SK-N-SH treated with all-trans-retinoic acid at 6 μM for 48 hours (cell line): ENCODE measurements at regions not wholly inside any gene's neighbourhood (a gene's known extent, or its start where the extent isn't known, plus 50 kb on each side); places are given as distances from the start of the nearest gene placed in this dataset.

Source experiments
- ATAC-seq: fragments of 200-7000 bp; cut with Tn5 transposase; 3 replicates; pipeline ENCODE4 v1.9.1; 2020; ENCODE audit warnings: mild to moderate bottlenecking, moderate library complexity
- ARNTL ChIP-seq: fragments of 450-650 bp; formaldehyde crosslinking; IDR thresholded peaks from 2 replicates; pipeline ENCODE4 v1.5.0; 2020; ENCODE audit warnings: low read depth, mild to moderate bottlenecking, moderate library complexity, borderline replicate concordance
- BACH2 ChIP-seq: fragments of 250-450 bp; sonication (Bioruptor Pico); IDR thresholded peaks from 2 replicates; pipeline ENCODE4 v1.9.0; 2021; ENCODE audit warnings: mild to moderate bottlenecking, borderline replicate concordance
- CSDC2 ChIP-seq: fragments of 250-450 bp; sonication (Bioruptor Pico); IDR thresholded peaks from 2 replicates; pipeline ENCODE4 v1.5.0; 2020; ENCODE audit warnings: mild to moderate bottlenecking, moderate library complexity
- CSRNP3 ChIP-seq: fragments of 250-450 bp; sonication (Bioruptor Pico); IDR thresholded peaks from 2 replicates; pipeline ENCODE4 v1.5.1; 2021; ENCODE audit warnings: mild to moderate bottlenecking, moderate library complexity
- GLIS3 ChIP-seq: fragments of 250-450 bp; sonication (Bioruptor Pico); IDR thresholded peaks from 2 replicates; pipeline ENCODE4 v1.5.0; 2020; ENCODE audit warnings: mild to moderate bottlenecking, moderate library complexity
- OSR1 ChIP-seq: fragments of 250-450 bp; sonication (Bioruptor Pico); IDR thresholded peaks from 2 replicates; pipeline ENCODE4 v1.8.0; 2022; ENCODE audit warnings: moderate library complexity, mild to moderate bottlenecking, inconsistent platforms
- PPARA ChIP-seq: fragments of 250-450 bp; sonication (Bioruptor Pico); IDR thresholded peaks from 2 replicates; pipeline ENCODE4 v1.5.0; 2020; ENCODE audit warnings: mild to moderate bottlenecking, borderline replicate concordance
- RARB ChIP-seq: fragments of 250-450 bp; sonication (Bioruptor Pico); IDR thresholded peaks from 2 replicates; pipeline ENCODE4 v1.8.0; 2021; ENCODE audit warnings: mild to moderate bottlenecking, moderate library complexity
- SNAI2 ChIP-seq: fragments of 250-450 bp; sonication (Bioruptor Pico); IDR thresholded peaks from 2 replicates; pipeline ENCODE4 v1.5.0; 2020; ENCODE audit warnings: mild to moderate bottlenecking, moderate library complexity
- TOX ChIP-seq: fragments of 250-450 bp; sonication (Bioruptor Pico); IDR thresholded peaks from 2 replicates; pipeline ENCODE4 v1.8.0; 2021; ENCODE audit warnings: mild to moderate bottlenecking, moderate library complexity, borderline replicate concordance
- TSHZ2 ChIP-seq: fragments of 250-450 bp; sonication (Bioruptor Pico); IDR thresholded peaks from 2 replicates; pipeline ENCODE4 v1.5.0; 2020; ENCODE audit warnings: mild to moderate bottlenecking, moderate library complexity
- ZC3H10 ChIP-seq: fragments of 250-450 bp; sonication (Bioruptor Pico); IDR thresholded peaks from 2 replicates; pipeline ENCODE4 v1.5.1; 2021; ENCODE audit warnings: mild to moderate bottlenecking, moderate library complexity
- ZFP3 ChIP-seq: fragments of 250-450 bp; sonication (Bioruptor Pico); IDR thresholded peaks from 2 replicates; pipeline ENCODE4 v1.5.0; 2020; ENCODE audit warnings: mild to moderate bottlenecking, moderate library complexity
- ZFP30 ChIP-seq: fragments of 450-650 bp; formaldehyde crosslinking; IDR thresholded peaks from 2 replicates; pipeline ENCODE4 v1.5.0; 2022; ENCODE audit warnings: mild to moderate bottlenecking, moderate library complexity
- ZNF565 ChIP-seq: fragments of 450-650 bp; formaldehyde crosslinking; conservative IDR thresholded peaks from 2 replicates; pipeline ENCODE4 v1.5.0; 2020; ENCODE audit warnings: low read depth, mild to moderate bottlenecking, moderate library complexity
- ZNF70 ChIP-seq: fragments of 450-650 bp; formaldehyde crosslinking; IDR thresholded peaks from 2 replicates; pipeline ENCODE4 v1.5.0; 2020; ENCODE audit warnings: mild to moderate bottlenecking, moderate library complexity
- ZNF8 ChIP-seq: fragments of 450-650 bp; formaldehyde crosslinking; IDR thresholded peaks from 2 replicates; pipeline ENCODE4 v1.5.0; 2020; ENCODE audit warnings: mild to moderate bottlenecking, moderate library complexity
- TF ChIP-seq, protein P1 (sequence below): fragments of 250-450 bp; sonication (Bioruptor Pico); IDR thresholded peaks from 2 replicates; pipeline ENCODE4 v1.8.0; 2020; ENCODE audit warnings: mild to moderate bottlenecking, moderate library complexity, borderline replicate concordance
- TF ChIP-seq, protein P2 (sequence below): fragments of 250-450 bp; sonication (Bioruptor Pico); IDR thresholded peaks from 2 replicates; pipeline ENCODE4 v1.5.1; 2020; ENCODE audit warnings: low read depth, mild to moderate bottlenecking, moderate library complexity

GRCh38 chr10:29888321-29888720 is 171.1 kb downstream of the JCAD start:
- no peak for ATAC-seq
- TF ChIP-seq TOX (CRISPR knock-in tag) (no peak), SNAI2 (CRISPR knock-in tag) (no peak), CSRNP3 (CRISPR knock-in tag) (no peak), ZC3H10 (no peak), ZNF565 (CRISPR knock-in tag) (no peak), PPARA (CRISPR knock-in tag) (no peak), BACH2 (CRISPR knock-in tag) (no peak), ARNTL (CRISPR knock-in tag) (no peak), GLIS3 (no peak), CSDC2 (CRISPR knock-in tag) (no peak)
- TF ChIP-seq, protein P1, sequence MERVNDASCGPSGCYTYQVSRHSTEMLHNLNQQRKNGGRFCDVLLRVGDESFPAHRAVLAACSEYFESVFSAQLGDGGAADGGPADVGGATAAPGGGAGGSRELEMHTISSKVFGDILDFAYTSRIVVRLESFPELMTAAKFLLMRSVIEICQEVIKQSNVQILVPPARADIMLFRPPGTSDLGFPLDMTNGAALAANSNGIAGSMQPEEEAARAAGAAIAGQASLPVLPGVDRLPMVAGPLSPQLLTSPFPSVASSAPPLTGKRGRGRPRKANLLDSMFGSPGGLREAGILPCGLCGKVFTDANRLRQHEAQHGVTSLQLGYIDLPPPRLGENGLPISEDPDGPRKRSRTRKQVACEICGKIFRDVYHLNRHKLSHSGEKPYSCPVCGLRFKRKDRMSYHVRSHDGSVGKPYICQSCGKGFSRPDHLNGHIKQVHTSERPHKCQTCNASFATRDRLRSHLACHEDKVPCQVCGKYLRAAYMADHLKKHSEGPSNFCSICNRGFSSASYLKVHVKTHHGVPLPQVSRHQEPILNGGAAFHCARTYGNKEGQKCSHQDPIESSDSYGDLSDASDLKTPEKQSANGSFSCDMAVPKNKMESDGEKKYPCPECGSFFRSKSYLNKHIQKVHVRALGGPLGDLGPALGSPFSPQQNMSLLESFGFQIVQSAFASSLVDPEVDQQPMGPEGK (CRISPR knock-in tag) = no peak
- TF ChIP-seq, all 23 proteins: peak for 0

- no peak for ATAC-seq
- no peak for TF ChIP-seq ZFP3 (CRISPR knock-in tag)
- TF ChIP-seq ARNTL (CRISPR knock-in tag) = no peak
- TF ChIP-seq OSR1 (CRISPR knock-in tag) = no peak
- no peak for TF ChIP-seq BACH2 (CRISPR knock-in tag)
- no peak for TF ChIP-seq ZFP30 (CRISPR knock-in tag)
- no peak for TF ChIP-seq ZNF8 (CRISPR knock-in tag)
- TF ChIP-seq, protein P1 (CRISPR knock-in tag) = no peak
- TF ChIP-seq PPARA (CRISPR knock-in tag) = no peak
- TF ChIP-seq ZC3H10 = no peak
- TF ChIP-seq GLIS3 = no peak
- no peak for TF ChIP-seq RARB (CRISPR knock-in tag)
- TF ChIP-seq SNAI2 (CRISPR knock-in tag) = no peak
- no peak for TF ChIP-seq ZNF565 (CRISPR knock-in tag)
- TF ChIP-seq TSHZ2 (CRISPR knock-in tag) = no peak
- no peak for TF ChIP-seq ZNF70 (CRISPR knock-in tag)
- TF ChIP-seq, protein P2, sequence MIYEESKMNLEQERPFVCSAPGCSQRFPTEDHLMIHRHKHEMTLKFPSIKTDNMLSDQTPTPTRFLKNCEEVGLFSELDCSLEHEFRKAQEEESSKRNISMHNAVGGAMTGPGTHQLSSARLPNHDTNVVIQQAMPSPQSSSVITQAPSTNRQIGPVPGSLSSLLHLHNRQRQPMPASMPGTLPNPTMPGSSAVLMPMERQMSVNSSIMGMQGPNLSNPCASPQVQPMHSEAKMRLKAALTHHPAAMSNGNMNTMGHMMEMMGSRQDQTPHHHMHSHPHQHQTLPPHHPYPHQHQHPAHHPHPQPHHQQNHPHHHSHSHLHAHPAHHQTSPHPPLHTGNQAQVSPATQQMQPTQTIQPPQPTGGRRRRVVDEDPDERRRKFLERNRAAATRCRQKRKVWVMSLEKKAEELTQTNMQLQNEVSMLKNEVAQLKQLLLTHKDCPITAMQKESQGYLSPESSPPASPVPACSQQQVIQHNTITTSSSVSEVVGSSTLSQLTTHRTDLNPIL (CRISPR knock-in tag) = no peak
- no peak for TF ChIP-seq CSDC2 (CRISPR knock-in tag)
- no peak for TF ChIP-seq CSRNP3 (CRISPR knock-in tag)
These were observed 173.1 kb downstream of the JCAD start for GRCh38 chr10:29886299-29886698.
